ENCODE measurements at regions not wholly inside any gene's neighbourhood (a gene's known extent, or its start where the extent isn't known, plus 50 kb on each side); places are given as distances from the start of the nearest gene placed in this dataset.

DNA sequence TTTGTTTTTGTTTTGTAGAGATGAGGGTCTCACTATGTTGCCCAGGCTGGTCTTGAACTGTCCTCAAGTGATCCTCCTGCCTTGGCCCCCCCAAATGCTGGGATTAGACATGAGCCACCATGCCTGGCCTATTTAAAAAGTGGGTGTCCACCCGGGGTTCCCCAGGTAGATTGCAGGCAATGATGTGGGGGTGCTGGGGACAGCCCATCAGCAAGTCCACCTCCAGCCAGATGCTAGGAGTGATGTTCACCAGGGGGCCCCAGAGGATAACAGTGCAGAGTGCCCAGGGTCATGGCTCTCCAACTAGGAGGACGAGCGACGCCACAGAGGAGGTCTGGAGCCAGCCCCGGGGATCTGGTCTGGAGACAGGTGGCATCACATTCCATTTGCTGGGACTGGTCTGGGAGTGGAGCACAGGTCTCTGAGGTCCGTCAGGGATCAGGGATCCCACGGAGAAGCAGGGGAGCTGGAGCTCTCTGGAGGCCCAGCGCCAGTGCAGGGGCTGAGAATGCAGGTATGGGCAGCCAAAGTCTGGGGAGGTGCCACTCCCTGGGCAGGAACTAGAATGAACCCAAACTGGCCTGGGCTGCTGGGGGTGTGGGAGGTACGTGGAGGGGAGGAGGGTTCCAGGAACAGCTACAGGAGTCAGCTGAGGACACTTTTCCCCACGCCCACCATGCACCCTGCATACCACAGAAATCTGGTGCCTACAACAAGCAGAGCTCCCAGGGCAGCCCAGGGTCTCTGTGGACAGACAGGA, 51.2 kb upstream of the PCSK6 start:
- peak; percentile 44 for FAIRE-seq
- Histone ChIP-seq H3K9me3 (ENCODE audit: low read length) (no peaks in the 10 kb centered on the region), H3K4me1 (ENCODE audit: insufficient read depth, low read length) (peaks cover 68% of the 10 kb centered on the region), H3K4me3 (replicated peaks in 1 of 3; ENCODE audit: insufficient read depth in 1 of 3, low read depth in 2 of 3, low read length in 3 of 3) (peak overlapping the region in 2 of 3 experiments; percentile 15 to 63; a peak in 3 of 6 replicates), H3K79me2 (ENCODE audit: insufficient read depth, low read length) (no peaks in the 10 kb centered on the region), H3K9ac (ENCODE audit: insufficient read depth, low read depth, low read length) (peak overlapping the region; percentile 44; the same call in 1 of the 2 replicates), H3K36me3 (replicated peaks in 1 of 2; ENCODE audit: control insufficient read depth in 1 of 2, insufficient read depth in 2 of 2, low read length in 2 of 2) (no peaks in the 10 kb centered on the region), H4K20me1 (ENCODE audit: insufficient read depth, low read length) (no peaks in the 10 kb centered on the region), H3K27me3 (ENCODE audit: control insufficient read depth in 1 of 2, insufficient read depth in 2 of 2, low read length in 2 of 2) (no peaks in the 10 kb centered on the region), H3K4me2 (ENCODE audit: low read depth, low read length) (peak overlapping the region; percentile 77), H3K27ac (ENCODE audit: extremely low read length, insufficient read depth, low read length) (no peak overlapping the region), H2AFZ (ENCODE audit: low read length) (no peak overlapping the region)
- 17% methylated on average over 6 of the region's 10 CpGs for WGBS (ENCODE audit: low lambda C conversion rate)
- CTCF ChIA-PET (ENCODE audit: low intra/inter-chr PET ratio, low total read pairs) = interaction anchor here (1.0 to 2.1 kb wide), 3 partner anchors 38 to 114 kb away, joined by 3 to 11 read pairs (median 7); no protein-coding TSS in a partner anchor
- ATAC-seq = peak; percentile 84
- intact Hi-C loops (cut with micrococcal nuclease; ENCODE audit: unreplicated experiment) = loop anchor here (2.0 kb wide), 1 partner anchor 100 kb away; no protein-coding TSS in a partner anchor
- POLR2A ChIA-PET = interaction anchor here (1.4 to 5.8 kb wide), 2 partner anchors 13 to 95 kb away, joined by 3 to 92 read pairs; no protein-coding TSS in a partner anchor
- DNase-seq (ENCODE audit: low spot score) = peak; percentile 65
- in situ Hi-C loops (cut with HindIII; ENCODE audit: extremely low pct_ligation_motif_present, low pct_unique_long_range_greater_than_20kb) = loop anchor here (5.0 kb wide), 2 partner anchors 37 to 102 kb away; no protein-coding TSS in a partner anchor
- BruUV-seq (replicated peaks) = no TSS peak
- TF ChIP-seq, protein P1, sequence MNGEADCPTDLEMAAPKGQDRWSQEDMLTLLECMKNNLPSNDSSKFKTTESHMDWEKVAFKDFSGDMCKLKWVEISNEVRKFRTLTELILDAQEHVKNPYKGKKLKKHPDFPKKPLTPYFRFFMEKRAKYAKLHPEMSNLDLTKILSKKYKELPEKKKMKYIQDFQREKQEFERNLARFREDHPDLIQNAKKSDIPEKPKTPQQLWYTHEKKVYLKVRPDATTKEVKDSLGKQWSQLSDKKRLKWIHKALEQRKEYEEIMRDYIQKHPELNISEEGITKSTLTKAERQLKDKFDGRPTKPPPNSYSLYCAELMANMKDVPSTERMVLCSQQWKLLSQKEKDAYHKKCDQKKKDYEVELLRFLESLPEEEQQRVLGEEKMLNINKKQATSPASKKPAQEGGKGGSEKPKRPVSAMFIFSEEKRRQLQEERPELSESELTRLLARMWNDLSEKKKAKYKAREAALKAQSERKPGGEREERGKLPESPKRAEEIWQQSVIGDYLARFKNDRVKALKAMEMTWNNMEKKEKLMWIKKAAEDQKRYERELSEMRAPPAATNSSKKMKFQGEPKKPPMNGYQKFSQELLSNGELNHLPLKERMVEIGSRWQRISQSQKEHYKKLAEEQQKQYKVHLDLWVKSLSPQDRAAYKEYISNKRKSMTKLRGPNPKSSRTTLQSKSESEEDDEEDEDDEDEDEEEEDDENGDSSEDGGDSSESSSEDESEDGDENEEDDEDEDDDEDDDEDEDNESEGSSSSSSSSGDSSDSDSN (CRISPR knock-in tag; IDR thresholded peaks at IDR 0.05) = no peak; the same call in 1 of the 2 replicates
- no peak for TF ChIP-seq CENPX (CRISPR knock-in tag; IDR thresholded peaks at IDR 0.05)
- 0 out of 2 replicates have a peak, but pooled peaks have one; percentile 18 for TF ChIP-seq SPEN (CRISPR knock-in tag; IDR thresholded peaks at IDR 0.05; ENCODE audit: low read depth)
- TF ChIP-seq KDM3A (CRISPR knock-in tag; IDR thresholded peaks at IDR 0.05; ENCODE audit: low read depth) = no peak
- peak; percentile 42; the same call in 1 of the 2 replicates for TF ChIP-seq ZMAT3 (CRISPR knock-in tag; conservative IDR thresholded peaks at IDR 0.05)
- TF ChIP-seq, protein P2, sequence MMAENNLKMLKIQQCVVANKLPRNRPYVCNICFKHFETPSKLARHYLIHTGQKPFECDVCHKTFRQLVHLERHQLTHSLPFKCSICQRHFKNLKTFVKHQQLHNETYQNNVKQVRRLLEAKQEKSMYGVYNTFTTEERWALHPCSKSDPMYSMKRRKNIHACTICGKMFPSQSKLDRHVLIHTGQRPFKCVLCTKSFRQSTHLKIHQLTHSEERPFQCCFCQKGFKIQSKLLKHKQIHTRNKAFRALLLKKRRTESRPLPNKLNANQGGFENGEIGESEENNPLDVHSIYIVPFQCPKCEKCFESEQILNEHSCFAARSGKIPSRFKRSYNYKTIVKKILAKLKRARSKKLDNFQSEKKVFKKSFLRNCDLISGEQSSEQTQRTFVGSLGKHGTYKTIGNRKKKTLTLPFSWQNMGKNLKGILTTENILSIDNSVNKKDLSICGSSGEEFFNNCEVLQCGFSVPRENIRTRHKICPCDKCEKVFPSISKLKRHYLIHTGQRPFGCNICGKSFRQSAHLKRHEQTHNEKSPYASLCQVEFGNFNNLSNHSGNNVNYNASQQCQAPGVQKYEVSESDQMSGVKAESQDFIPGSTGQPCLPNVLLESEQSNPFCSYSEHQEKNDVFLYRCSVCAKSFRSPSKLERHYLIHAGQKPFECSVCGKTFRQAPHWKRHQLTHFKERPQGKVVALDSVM (CRISPR knock-in tag; IDR thresholded peaks at IDR 0.05) = 0 out of 2 replicates have a peak, but pooled peaks have one; percentile 24
- no peak for TF ChIP-seq TRIM24 (CRISPR knock-in tag; IDR thresholded peaks at IDR 0.05)
- TF ChIP-seq IRX3 (CRISPR knock-in tag; IDR thresholded peaks at IDR 0.05; ENCODE audit: borderline replicate concordance, low read depth) = no peak
- TF ChIP-seq ZEB1 (IDR thresholded peaks at IDR 0.05; ENCODE audit: insufficient replicate concordance, low read depth) = no peak
- no peak for TF ChIP-seq TARDBP (CRISPR knock-in tag; IDR thresholded peaks at IDR 0.05)
- TF ChIP-seq TEAD2 (CRISPR knock-in tag; IDR thresholded peaks at IDR 0.05) = no peak
- no peak for TF ChIP-seq ZNF776 (CRISPR knock-in tag; IDR thresholded peaks at IDR 0.05)
- TF ChIP-seq, protein P3, sequence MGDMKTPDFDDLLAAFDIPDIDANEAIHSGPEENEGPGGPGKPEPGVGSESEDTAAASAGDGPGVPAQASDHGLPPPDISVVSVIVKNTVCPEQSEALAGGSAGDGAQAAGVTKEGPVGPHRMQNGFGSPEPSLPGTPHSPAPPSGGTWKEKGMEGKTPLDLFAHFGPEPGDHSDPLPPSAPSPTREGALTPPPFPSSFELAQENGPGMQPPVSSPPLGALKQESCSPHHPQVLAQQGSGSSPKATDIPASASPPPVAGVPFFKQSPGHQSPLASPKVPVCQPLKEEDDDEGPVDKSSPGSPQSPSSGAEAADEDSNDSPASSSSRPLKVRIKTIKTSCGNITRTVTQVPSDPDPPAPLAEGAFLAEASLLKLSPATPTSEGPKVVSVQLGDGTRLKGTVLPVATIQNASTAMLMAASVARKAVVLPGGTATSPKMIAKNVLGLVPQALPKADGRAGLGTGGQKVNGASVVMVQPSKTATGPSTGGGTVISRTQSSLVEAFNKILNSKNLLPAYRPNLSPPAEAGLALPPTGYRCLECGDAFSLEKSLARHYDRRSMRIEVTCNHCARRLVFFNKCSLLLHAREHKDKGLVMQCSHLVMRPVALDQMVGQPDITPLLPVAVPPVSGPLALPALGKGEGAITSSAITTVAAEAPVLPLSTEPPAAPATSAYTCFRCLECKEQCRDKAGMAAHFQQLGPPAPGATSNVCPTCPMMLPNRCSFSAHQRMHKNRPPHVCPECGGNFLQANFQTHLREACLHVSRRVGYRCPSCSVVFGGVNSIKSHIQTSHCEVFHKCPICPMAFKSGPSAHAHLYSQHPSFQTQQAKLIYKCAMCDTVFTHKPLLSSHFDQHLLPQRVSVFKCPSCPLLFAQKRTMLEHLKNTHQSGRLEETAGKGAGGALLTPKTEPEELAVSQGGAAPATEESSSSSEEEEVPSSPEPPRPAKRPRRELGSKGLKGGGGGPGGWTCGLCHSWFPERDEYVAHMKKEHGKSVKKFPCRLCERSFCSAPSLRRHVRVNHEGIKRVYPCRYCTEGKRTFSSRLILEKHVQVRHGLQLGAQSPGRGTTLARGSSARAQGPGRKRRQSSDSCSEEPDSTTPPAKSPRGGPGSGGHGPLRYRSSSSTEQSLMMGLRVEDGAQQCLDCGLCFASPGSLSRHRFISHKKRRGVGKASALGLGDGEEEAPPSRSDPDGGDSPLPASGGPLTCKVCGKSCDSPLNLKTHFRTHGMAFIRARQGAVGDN (CRISPR knock-in tag; IDR thresholded peaks at IDR 0.05) = peak; percentile 81
- no peak for TF ChIP-seq ZNF3 (CRISPR knock-in tag; IDR thresholded peaks at IDR 0.05)
- no peak for TF ChIP-seq ZNF263 (CRISPR knock-in tag; IDR thresholded peaks at IDR 0.05)
- TF ChIP-seq TMF1 (CRISPR knock-in tag; IDR thresholded peaks at IDR 0.05; ENCODE audit: low read depth) = no peak
